22Rv1 (cell line): ENCODE measurements at regions not wholly inside any gene's neighbourhood (a gene's known extent, or its start where the extent isn't known, plus 50 kb on each side); places are given as distances from the start of the nearest gene placed in this dataset.

Experiments
- H3K27ac ChIP-seq: fragments of 450-650 bp; 2 replicates; pipeline ENCODE4 v1.5.1; 2017
- ZFX ChIP-seq: fragments of 450-650 bp; IDR thresholded peaks from 2 replicates; pipeline ENCODE4 v1.6.1; 2017; ENCODE audit warnings: antibody characterized with exemption, borderline replicate concordance
- TF ChIP-seq, protein P1 (sequence below): fragments of 450-650 bp; IDR thresholded peaks from 2 replicates; pipeline ENCODE4 v1.5.1; 2017; ENCODE audit warnings: mild to moderate bottlenecking

DNA sequence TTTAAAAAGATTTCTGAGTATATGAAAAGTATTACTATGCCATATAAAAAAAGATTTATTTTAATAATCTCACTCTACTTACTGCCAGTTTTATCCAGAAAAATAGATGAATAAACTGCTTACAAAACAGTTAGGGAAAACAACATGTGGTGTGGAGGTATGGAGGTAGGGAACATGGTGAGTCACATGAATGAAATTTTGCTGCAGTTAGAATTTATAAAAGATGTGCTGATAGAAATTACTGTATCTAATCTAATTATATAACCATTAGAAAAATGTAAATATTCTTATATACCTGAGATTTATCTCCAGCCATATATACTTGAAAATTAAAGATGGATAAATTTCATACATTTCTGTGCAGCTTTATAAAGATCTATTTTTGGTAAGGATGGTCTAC is 184.0 kb upstream of the ANK2 start:
- TF ChIP-seq ZFX = no peak
- no peak overlapping the region for H3K27ac ChIP-seq

DNA sequence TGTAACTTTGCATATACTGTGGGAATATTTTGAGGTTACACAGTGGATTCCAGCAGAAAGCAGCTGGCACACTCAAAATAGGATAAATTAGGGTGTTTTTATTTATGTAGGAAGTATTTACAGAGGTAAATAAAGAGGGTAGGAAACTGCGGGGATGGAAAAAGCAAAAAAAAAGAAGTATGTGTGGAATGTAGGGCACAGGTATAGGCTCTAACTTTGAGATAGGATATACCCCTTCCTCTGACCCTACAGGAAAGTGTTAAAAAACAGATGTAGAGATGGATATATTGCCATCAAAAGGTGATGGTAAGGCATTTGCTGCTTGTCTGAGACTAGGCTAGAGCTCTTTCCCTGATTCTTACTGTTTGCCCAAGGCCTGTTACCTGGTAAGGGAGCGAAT is 173.1 kb upstream of the ANK2 start:
- TF ChIP-seq, protein P1, sequence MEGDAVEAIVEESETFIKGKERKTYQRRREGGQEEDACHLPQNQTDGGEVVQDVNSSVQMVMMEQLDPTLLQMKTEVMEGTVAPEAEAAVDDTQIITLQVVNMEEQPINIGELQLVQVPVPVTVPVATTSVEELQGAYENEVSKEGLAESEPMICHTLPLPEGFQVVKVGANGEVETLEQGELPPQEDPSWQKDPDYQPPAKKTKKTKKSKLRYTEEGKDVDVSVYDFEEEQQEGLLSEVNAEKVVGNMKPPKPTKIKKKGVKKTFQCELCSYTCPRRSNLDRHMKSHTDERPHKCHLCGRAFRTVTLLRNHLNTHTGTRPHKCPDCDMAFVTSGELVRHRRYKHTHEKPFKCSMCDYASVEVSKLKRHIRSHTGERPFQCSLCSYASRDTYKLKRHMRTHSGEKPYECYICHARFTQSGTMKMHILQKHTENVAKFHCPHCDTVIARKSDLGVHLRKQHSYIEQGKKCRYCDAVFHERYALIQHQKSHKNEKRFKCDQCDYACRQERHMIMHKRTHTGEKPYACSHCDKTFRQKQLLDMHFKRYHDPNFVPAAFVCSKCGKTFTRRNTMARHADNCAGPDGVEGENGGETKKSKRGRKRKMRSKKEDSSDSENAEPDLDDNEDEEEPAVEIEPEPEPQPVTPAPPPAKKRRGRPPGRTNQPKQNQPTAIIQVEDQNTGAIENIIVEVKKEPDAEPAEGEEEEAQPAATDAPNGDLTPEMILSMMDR = no peak
- no peak for TF ChIP-seq ZFX

DNA sequence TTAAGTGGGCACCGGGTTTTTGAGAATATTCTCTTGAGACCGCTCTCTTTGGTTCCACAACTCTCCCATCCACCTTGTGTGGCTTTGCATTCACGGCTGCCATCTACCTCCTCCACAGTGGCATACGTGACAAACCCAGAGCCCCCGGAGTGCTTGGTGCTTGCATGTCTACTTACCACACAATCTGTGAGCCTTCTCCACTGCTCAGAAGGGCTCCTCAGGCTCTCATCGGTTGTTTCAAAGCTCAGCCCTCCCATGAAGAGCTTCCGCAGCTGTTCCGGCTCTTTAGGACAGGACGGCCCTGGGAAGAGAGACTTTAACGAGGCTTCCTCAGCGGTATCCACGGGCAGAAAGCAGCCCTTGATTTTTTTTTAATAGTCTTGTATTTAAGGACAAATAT is 167.6 kb upstream of the ANK2 start:
- H3K27ac ChIP-seq = no peak overlapping the region
- TF ChIP-seq, protein P1 = no peak
- TF ChIP-seq ZFX = no peak

More for the DNA sequence above, 173.1 kb upstream of the ANK2 start:
- no peak overlapping the region for H3K27ac ChIP-seq

DNA sequence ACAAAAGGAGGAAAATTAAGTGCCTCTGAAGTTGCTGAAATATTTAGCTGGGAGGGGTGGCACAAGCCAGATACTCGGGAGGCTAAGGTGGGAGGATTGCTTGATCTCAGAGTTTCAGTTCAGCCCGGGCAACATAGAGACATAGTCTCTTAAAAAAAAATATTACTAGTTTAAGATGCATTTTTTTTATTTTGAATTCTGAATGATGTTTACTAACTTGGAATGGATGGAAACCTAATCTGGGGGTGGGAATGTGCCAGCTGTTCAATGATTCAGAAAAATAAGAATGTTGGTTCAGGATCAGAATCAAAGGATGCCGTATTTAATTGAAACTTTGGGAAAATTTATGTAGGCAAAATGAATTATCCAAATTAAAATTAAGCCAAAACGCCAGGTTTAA is 167.2 kb upstream of the ANK2 start:
- TF ChIP-seq, protein P1 = no peak
- TF ChIP-seq ZFX = no peak
- H3K27ac ChIP-seq = no peak overlapping the region

GRCh38 chr4:112884406-112884805 is 165.0 kb upstream of the ANK2 start:
- TF ChIP-seq, protein P1 = no peak
- TF ChIP-seq ZFX = no peak
- H3K27ac ChIP-seq = no peak overlapping the region

GRCh38 chr4:112885897-112886296 is 163.6 kb upstream of the ANK2 start:
- no peak for TF ChIP-seq ZFX
- TF ChIP-seq, protein P1 = no peak
- H3K27ac ChIP-seq = no peak overlapping the region

DNA sequence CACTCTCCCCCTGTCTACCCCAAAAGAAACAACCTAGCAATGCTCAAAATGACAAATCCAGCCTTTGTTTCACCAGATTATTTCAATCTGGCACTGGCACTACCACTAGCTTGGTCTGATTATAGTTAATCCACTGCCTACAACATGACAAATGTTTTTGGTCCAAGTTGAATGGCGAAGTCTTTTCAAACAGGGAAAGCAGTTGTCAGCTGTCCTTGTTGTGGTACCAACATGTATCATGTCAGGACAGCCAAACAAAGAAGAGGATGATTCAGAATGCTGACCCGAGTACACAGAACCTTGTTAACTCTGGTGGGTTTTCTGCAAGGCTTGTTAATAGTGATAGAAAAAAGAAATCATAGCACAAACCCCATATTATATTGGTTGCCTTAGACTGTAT is 160.8 kb upstream of the ANK2 start:
- no peak overlapping the region for H3K27ac ChIP-seq
- TF ChIP-seq, protein P1 = no peak
- TF ChIP-seq ZFX = no peak

DNA sequence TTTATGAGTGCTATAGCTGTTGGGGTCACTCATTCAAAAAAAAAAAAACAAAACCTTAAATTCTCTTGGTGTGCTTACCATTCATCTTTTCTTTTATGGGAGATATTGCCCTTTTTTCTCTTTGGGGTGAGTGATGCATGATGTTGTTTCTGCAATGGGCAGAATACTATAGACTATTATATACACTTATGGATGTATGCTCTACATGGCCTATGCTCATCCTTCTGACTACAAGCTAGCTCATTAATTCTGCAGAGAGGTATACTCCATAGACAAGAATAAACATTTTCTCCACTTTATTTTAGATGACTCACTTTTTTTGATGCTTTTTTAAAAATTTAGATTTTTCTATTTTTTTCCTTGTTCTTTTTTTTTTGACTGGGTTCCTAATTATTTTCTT is 160.3 kb upstream of the ANK2 start:
- TF ChIP-seq ZFX = no peak
- TF ChIP-seq, protein P1 = no peak

More for the DNA sequence above, 160.3 kb upstream of the ANK2 start:
- no peak overlapping the region for H3K27ac ChIP-seq
